ENCODE measurements at regions not wholly inside any gene's neighbourhood (a gene's known extent, or its start where the extent isn't known, plus 50 kb on each side); places are given as distances from the start of the nearest gene placed in this dataset.

- TF ChIP-seq, protein P1, sequence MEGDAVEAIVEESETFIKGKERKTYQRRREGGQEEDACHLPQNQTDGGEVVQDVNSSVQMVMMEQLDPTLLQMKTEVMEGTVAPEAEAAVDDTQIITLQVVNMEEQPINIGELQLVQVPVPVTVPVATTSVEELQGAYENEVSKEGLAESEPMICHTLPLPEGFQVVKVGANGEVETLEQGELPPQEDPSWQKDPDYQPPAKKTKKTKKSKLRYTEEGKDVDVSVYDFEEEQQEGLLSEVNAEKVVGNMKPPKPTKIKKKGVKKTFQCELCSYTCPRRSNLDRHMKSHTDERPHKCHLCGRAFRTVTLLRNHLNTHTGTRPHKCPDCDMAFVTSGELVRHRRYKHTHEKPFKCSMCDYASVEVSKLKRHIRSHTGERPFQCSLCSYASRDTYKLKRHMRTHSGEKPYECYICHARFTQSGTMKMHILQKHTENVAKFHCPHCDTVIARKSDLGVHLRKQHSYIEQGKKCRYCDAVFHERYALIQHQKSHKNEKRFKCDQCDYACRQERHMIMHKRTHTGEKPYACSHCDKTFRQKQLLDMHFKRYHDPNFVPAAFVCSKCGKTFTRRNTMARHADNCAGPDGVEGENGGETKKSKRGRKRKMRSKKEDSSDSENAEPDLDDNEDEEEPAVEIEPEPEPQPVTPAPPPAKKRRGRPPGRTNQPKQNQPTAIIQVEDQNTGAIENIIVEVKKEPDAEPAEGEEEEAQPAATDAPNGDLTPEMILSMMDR (IDR thresholded peaks at IDR 0.05; ENCODE audit: extremely low read depth, insufficient read depth, missing control alignments) = no peak
- in situ Hi-C loops (cut with MboI; ENCODE audit: low pct_unique_long_range_greater_than_20kb, low sequenced_read_pairs, unreplicated experiment) = no loop called here
- no peak for DNase-seq (ENCODE audit: low spot score)
Measured at GRCh38 chr13:28568286-28568685, 73.4 kb upstream of the FLT1 start.

DNA sequence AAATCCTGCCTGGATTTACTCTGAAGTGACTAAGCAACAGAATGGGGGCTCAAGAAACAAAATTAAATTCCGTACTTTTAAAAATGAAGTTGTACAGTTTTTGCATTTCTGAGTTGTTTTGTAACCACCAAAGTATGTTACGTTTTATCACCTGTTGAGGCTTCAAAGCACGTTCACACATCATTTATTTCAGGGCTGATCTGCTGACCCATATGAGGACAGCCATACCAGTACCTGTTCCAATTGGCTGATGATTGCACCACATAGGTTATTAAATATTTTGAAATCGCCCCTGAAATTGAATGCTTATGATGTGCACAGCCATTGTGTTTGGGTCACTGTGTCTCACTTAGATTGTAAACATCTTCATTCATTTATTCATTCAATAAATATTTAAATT, 72.0 kb upstream of the FLT1 start:
- in situ Hi-C loops (cut with MboI; ENCODE audit: low pct_unique_long_range_greater_than_20kb, low sequenced_read_pairs, unreplicated experiment) = no loop called here
- DNase-seq (ENCODE audit: low spot score) = no peak
- TF ChIP-seq, protein P1 (IDR thresholded peaks at IDR 0.05; ENCODE audit: extremely low read depth, insufficient read depth, missing control alignments) = no peak

- no peak for DNase-seq (ENCODE audit: low spot score)
- in situ Hi-C loops (cut with MboI; ENCODE audit: low pct_unique_long_range_greater_than_20kb, low sequenced_read_pairs, unreplicated experiment) = no loop called here
- TF ChIP-seq, protein P1 (IDR thresholded peaks at IDR 0.05; ENCODE audit: extremely low read depth, insufficient read depth, missing control alignments) = no peak
Measured at GRCh38 chr13:28566283-28566682, 71.4 kb upstream of the FLT1 start.

GRCh38 chr13:28564030-28564429, 69.1 kb upstream of the FLT1 start:
- TF ChIP-seq, protein P1 (IDR thresholded peaks at IDR 0.05; ENCODE audit: extremely low read depth, insufficient read depth, missing control alignments) = no peak
- in situ Hi-C loops (cut with MboI; ENCODE audit: low pct_unique_long_range_greater_than_20kb, low sequenced_read_pairs, unreplicated experiment) = no loop called here
- DNase-seq (ENCODE audit: low spot score) = no peak

DNA sequence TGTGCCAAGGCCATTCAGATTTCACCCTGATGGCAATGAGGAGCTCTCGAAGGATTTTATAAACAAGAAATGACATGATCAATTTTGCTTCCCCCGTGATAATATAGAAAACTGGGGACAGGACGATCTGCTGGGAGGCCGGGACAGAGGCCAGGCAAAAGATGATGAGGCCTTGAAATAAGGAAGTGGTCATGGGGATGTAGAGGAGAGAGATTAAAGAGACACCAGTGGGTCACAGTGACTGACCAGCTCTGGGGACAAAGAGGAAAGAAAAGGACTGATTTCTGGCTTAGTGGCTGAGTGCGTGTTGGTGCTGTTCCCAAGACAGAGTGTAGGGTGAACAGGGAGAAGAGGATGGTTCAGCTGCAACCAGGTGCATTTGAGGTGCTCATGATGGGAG, 68.7 kb upstream of the FLT1 start:
- in situ Hi-C loops (cut with MboI; ENCODE audit: low pct_unique_long_range_greater_than_20kb, low sequenced_read_pairs, unreplicated experiment) = no loop called here
- no peak for DNase-seq (ENCODE audit: low spot score)
- TF ChIP-seq, protein P1 (IDR thresholded peaks at IDR 0.05; ENCODE audit: extremely low read depth, insufficient read depth, missing control alignments) = no peak

DNA sequence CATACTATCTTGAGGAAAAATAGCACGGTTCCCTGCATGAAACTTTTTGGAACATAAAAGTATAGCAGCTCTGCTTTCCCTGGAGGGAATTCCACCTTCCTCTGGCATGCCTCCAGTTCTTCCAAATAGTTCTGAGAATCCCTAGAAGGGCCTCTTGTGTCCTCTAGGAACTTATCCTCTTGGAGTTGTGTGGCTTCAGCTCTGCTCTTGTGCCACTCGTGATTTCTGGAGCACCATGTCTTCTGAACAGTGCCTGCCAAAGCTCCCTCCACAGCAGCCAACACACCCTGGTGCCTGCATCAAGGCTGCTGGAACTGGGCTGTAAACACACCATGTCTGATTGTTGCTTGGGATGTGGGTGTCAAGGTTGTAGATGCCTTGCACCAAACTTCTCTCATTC, 65.7 kb upstream of the FLT1 start:
- in situ Hi-C loops (cut with MboI; ENCODE audit: low pct_unique_long_range_greater_than_20kb, low sequenced_read_pairs, unreplicated experiment) = no loop called here
- no peak for DNase-seq (ENCODE audit: low spot score)
- TF ChIP-seq, protein P1 (IDR thresholded peaks at IDR 0.05; ENCODE audit: extremely low read depth, insufficient read depth, missing control alignments) = no peak
